ENCODE measurements at regions not wholly inside any gene's neighbourhood (a gene's known extent, or its start where the extent isn't known, plus 50 kb on each side); places are given as distances from the start of the nearest gene placed in this dataset.

DNA sequence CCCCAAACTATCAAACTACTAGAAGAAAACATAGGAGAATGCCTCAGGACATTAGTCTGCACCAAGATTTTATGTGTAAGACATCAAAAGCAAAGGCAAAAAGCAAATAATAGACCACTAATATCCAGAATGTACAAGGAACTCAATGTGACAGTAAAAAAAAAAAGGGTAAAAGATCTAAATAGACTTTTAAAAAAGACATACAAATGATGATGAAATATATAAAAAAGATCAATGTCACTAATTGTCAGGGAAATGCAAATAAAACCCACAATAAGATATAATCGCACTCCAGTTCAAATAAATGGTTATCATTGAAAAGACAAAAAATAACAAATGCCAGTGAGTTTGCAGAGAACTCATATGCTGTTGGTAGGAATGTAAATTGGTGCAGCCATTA, 118.3 kb upstream of the DUSP22 start:
- no peaks in the 10 kb centered on the region for H4K20me1 ChIP-seq (ENCODE audit: insufficient read depth)
- H3K4me1 ChIP-seq (ENCODE audit: control insufficient read depth in 1 of 2, insufficient read depth in 2 of 2, low read length in 2 of 2), result no peaks in the 10 kb centered on the region
- ChIA-PET POLR2A (no interaction called here), RAD21 (ENCODE audit: low non-redundant PET in 1 of 2, low total read pairs in 2 of 2, uncharacterized antibody in 2 of 2, unreplicated experiment in 2 of 2) (no interaction called here), CTCF (no interaction called here)
- ATAC-seq (no peak), DNase-seq (ENCODE audit: low read depth, low spot score) (no peak)
- no peak overlapping the region for H3K27ac ChIP-seq (ENCODE audit: low read depth, low read length)
- no TSS peak for BruUV-seq (replicated peaks)
- no peak overlapping the region for H3K4me3 ChIP-seq (replicated peaks in 1 of 2; ENCODE audit: low read depth in 1 of 2, low read length in 2 of 2)
- intact Hi-C loops (cut with micrococcal nuclease), result no loop called here
- TF ChIP-seq EGR1 (IDR thresholded peaks at IDR 0.05; ENCODE audit: low read depth), result no peak
- no peak for TF ChIP-seq POLR2A (IDR thresholded peaks at IDR 0.05; ENCODE audit: borderline replicate concordance, extremely low read depth, insufficient read depth, insufficient read length)
- no peak for TF ChIP-seq CEBPB (IDR thresholded peaks at IDR 0.05; ENCODE audit: low read depth)
- TF ChIP-seq EZH2phosphoT487 (IDR thresholded peaks at IDR 0.05; ENCODE audit: borderline replicate concordance), result no peak
- TF ChIP-seq, protein P1, sequence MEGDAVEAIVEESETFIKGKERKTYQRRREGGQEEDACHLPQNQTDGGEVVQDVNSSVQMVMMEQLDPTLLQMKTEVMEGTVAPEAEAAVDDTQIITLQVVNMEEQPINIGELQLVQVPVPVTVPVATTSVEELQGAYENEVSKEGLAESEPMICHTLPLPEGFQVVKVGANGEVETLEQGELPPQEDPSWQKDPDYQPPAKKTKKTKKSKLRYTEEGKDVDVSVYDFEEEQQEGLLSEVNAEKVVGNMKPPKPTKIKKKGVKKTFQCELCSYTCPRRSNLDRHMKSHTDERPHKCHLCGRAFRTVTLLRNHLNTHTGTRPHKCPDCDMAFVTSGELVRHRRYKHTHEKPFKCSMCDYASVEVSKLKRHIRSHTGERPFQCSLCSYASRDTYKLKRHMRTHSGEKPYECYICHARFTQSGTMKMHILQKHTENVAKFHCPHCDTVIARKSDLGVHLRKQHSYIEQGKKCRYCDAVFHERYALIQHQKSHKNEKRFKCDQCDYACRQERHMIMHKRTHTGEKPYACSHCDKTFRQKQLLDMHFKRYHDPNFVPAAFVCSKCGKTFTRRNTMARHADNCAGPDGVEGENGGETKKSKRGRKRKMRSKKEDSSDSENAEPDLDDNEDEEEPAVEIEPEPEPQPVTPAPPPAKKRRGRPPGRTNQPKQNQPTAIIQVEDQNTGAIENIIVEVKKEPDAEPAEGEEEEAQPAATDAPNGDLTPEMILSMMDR (IDR thresholded peaks at IDR 0.05 in 2 of 3, conservative IDR thresholded peaks at IDR 0.05 in 1 of 3; ENCODE audit: borderline replicate concordance in 1 of 3, insufficient read depth in 1 of 3, low read depth in 2 of 3, low read length in 2 of 3), result no peak
- TF ChIP-seq EZH2 (IDR thresholded peaks at IDR 0.05), result no peak
- no peak for TF ChIP-seq ELF1 (IDR thresholded peaks at IDR 0.05; ENCODE audit: borderline replicate concordance, low read depth)
- no peak for TF ChIP-seq SRF (IDR thresholded peaks at IDR 0.05; ENCODE audit: low read depth)
- no peak for TF ChIP-seq SP1 (IDR thresholded peaks at IDR 0.05; ENCODE audit: low read depth)
- TF ChIP-seq, protein P2, sequence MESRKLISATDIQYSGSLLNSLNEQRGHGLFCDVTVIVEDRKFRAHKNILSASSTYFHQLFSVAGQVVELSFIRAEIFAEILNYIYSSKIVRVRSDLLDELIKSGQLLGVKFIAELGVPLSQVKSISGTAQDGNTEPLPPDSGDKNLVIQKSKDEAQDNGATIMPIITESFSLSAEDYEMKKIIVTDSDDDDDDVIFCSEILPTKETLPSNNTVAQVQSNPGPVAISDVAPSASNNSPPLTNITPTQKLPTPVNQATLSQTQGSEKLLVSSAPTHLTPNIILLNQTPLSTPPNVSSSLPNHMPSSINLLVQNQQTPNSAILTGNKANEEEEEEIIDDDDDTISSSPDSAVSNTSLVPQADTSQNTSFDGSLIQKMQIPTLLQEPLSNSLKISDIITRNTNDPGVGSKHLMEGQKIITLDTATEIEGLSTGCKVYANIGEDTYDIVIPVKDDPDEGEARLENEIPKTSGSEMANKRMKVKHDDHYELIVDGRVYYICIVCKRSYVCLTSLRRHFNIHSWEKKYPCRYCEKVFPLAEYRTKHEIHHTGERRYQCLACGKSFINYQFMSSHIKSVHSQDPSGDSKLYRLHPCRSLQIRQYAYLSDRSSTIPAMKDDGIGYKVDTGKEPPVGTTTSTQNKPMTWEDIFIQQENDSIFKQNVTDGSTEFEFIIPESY (IDR thresholded peaks at IDR 0.05; ENCODE audit: extremely low read depth, insufficient replicate concordance, low read length), result no peak
- no peak overlapping the region for H2AFZ ChIP-seq (ENCODE audit: low read depth, low read length, poor library complexity, severe bottlenecking)
- H3K9ac ChIP-seq (ENCODE audit: low read length), result no peak overlapping the region
- no peaks in the 10 kb centered on the region for H3K9me3 ChIP-seq (ENCODE audit: control insufficient read depth in 1 of 2, insufficient read depth in 1 of 2, low read depth in 1 of 2, low read length in 2 of 2)
- no peaks in the 10 kb centered on the region for H3K27me3 ChIP-seq (ENCODE audit: insufficient read depth, low read length)
- H3K79me2 ChIP-seq (ENCODE audit: insufficient read depth, low read length), result no peaks in the 10 kb centered on the region
- H3K9me2 ChIP-seq (ENCODE audit: insufficient read depth), result no peaks in the 10 kb centered on the region
- H3K36me3 ChIP-seq (ENCODE audit: control insufficient read depth in 1 of 2, insufficient read depth in 2 of 2, low read length in 2 of 2), result no peaks in the 10 kb centered on the region
- H3K4me2 ChIP-seq (ENCODE audit: low read length), result no peak overlapping the region

Measured in HCT116 (cell line).